HL-60 (cell line): ENCODE measurements at regions not wholly inside any gene's neighbourhood (a gene's known extent, or its start where the extent isn't known, plus 50 kb on each side); places are given as distances from the start of the nearest gene placed in this dataset.

Source experiments
- DNase-seq, 2 experiments: peaks; one replicate each; pipeline ENCODE4 v3.0.0-alpha.2; 2010 to 2020; ENCODE audit warnings: low read depth in 1 of 2, low spot score in 1 of 2
- H3K27ac ChIP-seq: fragments of 250-450 bp; sonication (Bioruptor Pico); replicated peaks from 2 replicates; pipeline ENCODE4 v1.5.1; 2020; ENCODE audit warnings: mild to moderate bottlenecking, moderate library complexity
- H3K27me3 ChIP-seq: fragments of 250-450 bp; sonication (Bioruptor Pico); 2 replicates; pipeline ENCODE4 v1.5.1; 2021; ENCODE audit warnings: mild to moderate bottlenecking, moderate library complexity; ENCODE audit not compliant: insufficient read depth, poor library complexity, severe bottlenecking
- H3K4me3 ChIP-seq: replicated peaks from 2 replicates; pipeline ENCODE4 v1.5.1; 2011; ENCODE audit warnings: mild to moderate bottlenecking, control low read depth, low read length; ENCODE audit not compliant: insufficient read depth
- CTCF ChIP-seq: IDR thresholded peaks from one replicate; pipeline ENCODE4 v1.5.1; 2011; ENCODE audit warnings: low read length, control low read depth, inconsistent platforms; ENCODE audit not compliant: insufficient read depth
- GABPA ChIP-seq: IDR thresholded peaks from 2 replicates; pipeline ENCODE4 v1.6.1; 2012; ENCODE audit warnings: low read depth
- POLR2AphosphoS5 ChIP-seq: IDR thresholded peaks from 2 replicates; pipeline ENCODE4 v1.6.1; 2012; ENCODE audit warnings: low read depth
- SPI1 ChIP-seq: IDR thresholded peaks from 2 replicates; pipeline ENCODE4 v1.6.1; 2012; ENCODE audit warnings: low read depth, mild to moderate bottlenecking, borderline replicate concordance
- TF ChIP-seq, protein P1 (sequence below): IDR thresholded peaks from 2 replicates; pipeline ENCODE4 v1.6.1; 2012; ENCODE audit warnings: low read depth; ENCODE audit not compliant: insufficient replicate concordance

DNA sequence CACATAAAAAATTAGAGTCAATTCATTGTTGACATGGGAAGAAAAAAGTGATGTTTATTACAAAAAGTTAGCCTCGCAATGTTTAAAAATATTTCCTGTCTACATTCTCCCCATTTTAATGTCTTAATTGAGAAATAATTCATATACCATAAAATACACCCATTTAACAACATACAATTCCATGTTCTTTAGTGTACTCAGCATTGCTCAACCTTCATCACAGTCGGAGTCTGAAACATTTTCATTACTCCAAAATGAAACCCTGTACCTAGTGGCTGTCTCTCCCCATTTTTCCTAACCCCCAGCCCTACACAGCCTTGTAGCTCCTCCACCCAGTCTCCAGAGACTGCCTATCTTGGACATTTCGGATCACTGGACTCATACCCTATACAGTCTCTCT lies 103.9 kb upstream of the CBLN2 start:
- Histone ChIP-seq H3K4me3 (no peak overlapping the region), H3K27ac (no peak overlapping the region), H3K27me3 (no peaks in the 10 kb centered on the region)
- no peak for DNase-seq
- TF ChIP-seq POLR2AphosphoS5: no peak
- no peak for TF ChIP-seq GABPA
- no peak for TF ChIP-seq SPI1
- TF ChIP-seq, protein P1, sequence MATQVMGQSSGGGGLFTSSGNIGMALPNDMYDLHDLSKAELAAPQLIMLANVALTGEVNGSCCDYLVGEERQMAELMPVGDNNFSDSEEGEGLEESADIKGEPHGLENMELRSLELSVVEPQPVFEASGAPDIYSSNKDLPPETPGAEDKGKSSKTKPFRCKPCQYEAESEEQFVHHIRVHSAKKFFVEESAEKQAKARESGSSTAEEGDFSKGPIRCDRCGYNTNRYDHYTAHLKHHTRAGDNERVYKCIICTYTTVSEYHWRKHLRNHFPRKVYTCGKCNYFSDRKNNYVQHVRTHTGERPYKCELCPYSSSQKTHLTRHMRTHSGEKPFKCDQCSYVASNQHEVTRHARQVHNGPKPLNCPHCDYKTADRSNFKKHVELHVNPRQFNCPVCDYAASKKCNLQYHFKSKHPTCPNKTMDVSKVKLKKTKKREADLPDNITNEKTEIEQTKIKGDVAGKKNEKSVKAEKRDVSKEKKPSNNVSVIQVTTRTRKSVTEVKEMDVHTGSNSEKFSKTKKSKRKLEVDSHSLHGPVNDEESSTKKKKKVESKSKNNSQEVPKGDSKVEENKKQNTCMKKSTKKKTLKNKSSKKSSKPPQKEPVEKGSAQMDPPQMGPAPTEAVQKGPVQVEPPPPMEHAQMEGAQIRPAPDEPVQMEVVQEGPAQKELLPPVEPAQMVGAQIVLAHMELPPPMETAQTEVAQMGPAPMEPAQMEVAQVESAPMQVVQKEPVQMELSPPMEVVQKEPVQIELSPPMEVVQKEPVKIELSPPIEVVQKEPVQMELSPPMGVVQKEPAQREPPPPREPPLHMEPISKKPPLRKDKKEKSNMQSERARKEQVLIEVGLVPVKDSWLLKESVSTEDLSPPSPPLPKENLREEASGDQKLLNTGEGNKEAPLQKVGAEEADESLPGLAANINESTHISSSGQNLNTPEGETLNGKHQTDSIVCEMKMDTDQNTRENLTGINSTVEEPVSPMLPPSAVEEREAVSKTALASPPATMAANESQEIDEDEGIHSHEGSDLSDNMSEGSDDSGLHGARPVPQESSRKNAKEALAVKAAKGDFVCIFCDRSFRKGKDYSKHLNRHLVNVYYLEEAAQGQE: no peak
- no peak for TF ChIP-seq CTCF

- H3K27me3 ChIP-seq: no peaks in the 10 kb centered on the region
- no peak overlapping the region for H3K4me3 ChIP-seq
- no peak overlapping the region for H3K27ac ChIP-seq
- TF ChIP-seq SPI1: no peak
- no peak for TF ChIP-seq POLR2AphosphoS5
- TF ChIP-seq GABPA: no peak
- TF ChIP-seq CTCF: no peak
- TF ChIP-seq, protein P1: no peak
- no peak for DNase-seq
These were observed 96.4 kb upstream of the CBLN2 start for GRCh38 chr18:72640557-72640956.

- Histone ChIP-seq H3K27ac (no peak overlapping the region), H3K27me3 (no peaks in the 10 kb centered on the region), H3K4me3 (no peak overlapping the region)
- TF ChIP-seq, protein P1: no peak
- TF ChIP-seq POLR2AphosphoS5 (no peak), SPI1 (no peak), GABPA (no peak), CTCF (no peak)
- DNase-seq: no peak
These were observed 94.2 kb upstream of the CBLN2 start for GRCh38 chr18:72638376-72638775.
